Naive thymus-derived CD4-positive, alpha-beta T cell (primary cell): ENCODE measurements at regions not wholly inside any gene's neighbourhood (a gene's known extent, or its start where the extent isn't known, plus 50 kb on each side); places are given as distances from the start of the nearest gene placed in this dataset.

Experiments used
- ATAC-seq: fragments of 150-1000 bp; cut with Tn5 transposase; 2 replicates; pipeline ENCODE4 v1.10.0; 2021; ENCODE audit warnings: mild to moderate bottlenecking, moderate library complexity
- CTCF ChIA-PET: fragments of 350-600 bp; sonication (Branson Sonifier 250); formaldehyde crosslinking; loops from one replicate; lab custom pipeline; 2021; ENCODE audit warnings: antibody characterized with exemption; lab: Charles Lee
- POLR2A ChIA-PET: fragments of 350-600 bp; sonication (Branson Sonifier 250); formaldehyde crosslinking; loops from one replicate; lab custom pipeline; 2021; ENCODE audit warnings: antibody characterized with exemption, inconsistent platforms; lab: Charles Lee
- DNase-seq, 9 donors: peaks; one replicate each; pipeline versions ENCODE4 v3.0.0 to v3.0.0-alpha.2; 2020 to 2022; ENCODE audit warnings: mixed read lengths in 1 of 9
- H3K27ac ChIP-seq: one replicate; pipeline ENCODE4 v1.7.0; 2013; ENCODE audit warnings: mild to moderate bottlenecking, low read depth, low read length, moderate library complexity
- H3K27me3 ChIP-seq, 2 donors: one replicate each; pipeline ENCODE4 v1.7.0; 2013; ENCODE audit warnings: low read length in 2 of 2, mild to moderate bottlenecking in 2 of 2, moderate library complexity in 2 of 2; ENCODE audit not compliant: control insufficient read depth in 2 of 2, insufficient read depth in 2 of 2
- H3K36me3 ChIP-seq, 3 experiments: 1 replicate in 2 of 3; 2 replicates in 1 of 3; pipeline ENCODE4 v1.7.0; 2013; ENCODE audit warnings: low read length in 3 of 3, mild to moderate bottlenecking in 3 of 3, moderate library complexity in 1 of 3; ENCODE audit not compliant: insufficient read depth in 3 of 3, control insufficient read depth in 2 of 3
- H3K4me1 ChIP-seq, 2 donors: one replicate each; pipeline ENCODE4 v1.7.0; 2013; ENCODE audit warnings: low read length in 2 of 2, mild to moderate bottlenecking in 2 of 2, moderate library complexity in 1 of 2; ENCODE audit not compliant: control insufficient read depth in 2 of 2, insufficient read depth in 2 of 2
- H3K4me3 ChIP-seq: 2 replicates; pipeline ENCODE4 v1.7.0; 2013; ENCODE audit warnings: mild to moderate bottlenecking, low read length
- H3K9me3 ChIP-seq, 3 experiments: 1 replicate in 2 of 3; 2 replicates in 1 of 3; pipeline ENCODE4 v1.7.0; 2013; ENCODE audit warnings: low read length in 3 of 3; ENCODE audit not compliant: control insufficient read depth in 2 of 3
- H3K27ac Mint-ChIP-seq, 9 donors: one replicate each; pipeline ENCODE4 v1.8.0; 2020 to 2022; ENCODE audit warnings: mixed read lengths in 9 of 9, mild to moderate bottlenecking in 8 of 9, moderate library complexity in 5 of 9, inconsistent platforms in 2 of 9
- H3K27me3 Mint-ChIP-seq, 5 donors: one replicate each; pipeline ENCODE4 v1.8.0; 2021 to 2022; ENCODE audit warnings: mixed read lengths in 5 of 5, mild to moderate bottlenecking in 1 of 5
- H3K36me3 Mint-ChIP-seq, 5 donors: one replicate each; pipeline ENCODE4 v1.8.0; 2020 to 2022; ENCODE audit warnings: mixed read lengths in 5 of 5, mild to moderate bottlenecking in 3 of 5, inconsistent platforms in 1 of 5
- H3K4me1 Mint-ChIP-seq, 7 donors: one replicate each; pipeline ENCODE4 v1.8.0; 2020 to 2022; ENCODE audit warnings: mixed read lengths in 7 of 7, mild to moderate bottlenecking in 3 of 7, inconsistent platforms in 1 of 7
- H3K4me3 Mint-ChIP-seq, 10 donors: one replicate each; pipeline ENCODE4 v1.8.0; 2020 to 2022; ENCODE audit warnings: mild to moderate bottlenecking in 10 of 10, mixed read lengths in 10 of 10, moderate library complexity in 6 of 10, inconsistent platforms in 2 of 10
- H3K9me3 Mint-ChIP-seq, 11 donors: one replicate each; pipeline ENCODE4 v1.8.0; 2020 to 2022; ENCODE audit warnings: mixed read lengths in 11 of 11, mild to moderate bottlenecking in 4 of 11, inconsistent platforms in 1 of 11, moderate library complexity in 1 of 11
- intact Hi-C, 2 donors: fragments of 100-400 bp; cut with micrococcal nuclease; formaldehyde crosslinking; loops; one replicate each; pipeline ENCODE4 v1.15.1; 2023

GRCh38 chr5:162372256-162372655 lies 304.7 kb downstream of the GABRG2 start:
- no peaks in the 10 kb centered on the region for H3K27me3 Mint-ChIP-seq
- no peaks in the 10 kb centered on the region for H3K4me1 Mint-ChIP-seq
- POLR2A ChIA-PET = no interaction called here
- intact Hi-C loops = no loop called here
- Histone ChIP-seq H3K36me3 (no peaks in the 10 kb centered on the region), H3K4me3 (no peak overlapping the region), H3K9me3 (peaks cover 0 to 7% (median 0%) of the 10 kb centered on the region in 3 experiments), H3K27me3 (no peaks in the 10 kb centered on the region), H3K4me1 (no peaks in the 10 kb centered on the region), H3K27ac (no peak overlapping the region)
- ATAC-seq (no peak), DNase-seq (no peak)
- H3K36me3 Mint-ChIP-seq = no peaks in the 10 kb centered on the region
- no peak overlapping the region for H3K27ac Mint-ChIP-seq
- no peak overlapping the region for H3K4me3 Mint-ChIP-seq
- H3K9me3 Mint-ChIP-seq = peaks cover 0 to 32% (median 16%) of the 10 kb centered on the region in 11 donors
- CTCF ChIA-PET = no interaction called here

- intact Hi-C loops = no loop called here
- ChIA-PET POLR2A (no interaction called here), CTCF (no interaction called here)
- Mint-ChIP-seq H3K4me3 (no peak overlapping the region), H3K36me3 (no peaks in the 10 kb centered on the region), H3K27me3 (no peaks in the 10 kb centered on the region), H3K4me1 (no peaks in the 10 kb centered on the region), H3K27ac (no peak overlapping the region), H3K9me3 (peaks cover 0 to 21% (median 3%) of the 10 kb centered on the region in 11 donors)
- ATAC-seq (no peak), DNase-seq (no peak)
- H3K27me3 ChIP-seq = no peaks in the 10 kb centered on the region
- no peaks in the 10 kb centered on the region for H3K36me3 ChIP-seq
- no peaks in the 10 kb centered on the region for H3K4me1 ChIP-seq
- no peak overlapping the region for H3K4me3 ChIP-seq
- H3K27ac ChIP-seq = no peak overlapping the region
- H3K9me3 ChIP-seq = no peaks in the 10 kb centered on the region
Observed at GRCh38 chr5:162377895-162378294, 310.3 kb downstream of the GABRG2 start.

GRCh38 chr5:162382839-162383238 lies 315.3 kb downstream of the GABRG2 start:
- Mint-ChIP-seq H3K36me3 (no peaks in the 10 kb centered on the region), H3K4me1 (no peaks in the 10 kb centered on the region), H3K27me3 (no peaks in the 10 kb centered on the region), H3K9me3 (peaks cover 0 to 20% (median 6%) of the 10 kb centered on the region in 11 donors), H3K4me3 (no peak overlapping the region), H3K27ac (no peak overlapping the region)
- ATAC-seq (no peak), DNase-seq (no peak)
- ChIA-PET POLR2A (no interaction called here), CTCF (no interaction called here)
- Histone ChIP-seq H3K9me3 (no peaks in the 10 kb centered on the region), H3K36me3 (no peaks in the 10 kb centered on the region), H3K27me3 (no peaks in the 10 kb centered on the region), H3K4me3 (no peak overlapping the region), H3K4me1 (no peaks in the 10 kb centered on the region), H3K27ac (no peak overlapping the region)
- intact Hi-C loops = no loop called here

GRCh38 chr5:162384225-162384624 lies 316.7 kb downstream of the GABRG2 start:
- CTCF ChIA-PET = no interaction called here
- H3K27me3 Mint-ChIP-seq = no peaks in the 10 kb centered on the region
- Histone ChIP-seq H3K4me1 (no peaks in the 10 kb centered on the region), H3K4me3 (no peak overlapping the region), H3K27ac (no peak overlapping the region), H3K36me3 (no peaks in the 10 kb centered on the region), H3K27me3 (no peaks in the 10 kb centered on the region), H3K9me3 (no peaks in the 10 kb centered on the region)
- DNase-seq (no peak), ATAC-seq (no peak)
- peaks cover 0 to 20% (median 7%) of the 10 kb centered on the region in 11 donors for H3K9me3 Mint-ChIP-seq
- intact Hi-C loops = no loop called here
- H3K4me1 Mint-ChIP-seq = no peaks in the 10 kb centered on the region
- H3K36me3 Mint-ChIP-seq = no peaks in the 10 kb centered on the region
- no peak overlapping the region for H3K27ac Mint-ChIP-seq
- POLR2A ChIA-PET = no interaction called here
- H3K4me3 Mint-ChIP-seq = no peak overlapping the region

- H3K4me3 ChIP-seq = no peak overlapping the region
- CTCF ChIA-PET = no interaction called here
- H3K27ac Mint-ChIP-seq = no peak overlapping the region
- H3K4me1 Mint-ChIP-seq = no peaks in the 10 kb centered on the region
- H3K9me3 ChIP-seq = no peaks in the 10 kb centered on the region
- H3K4me3 Mint-ChIP-seq = no peak overlapping the region
- H3K27me3 ChIP-seq = no peaks in the 10 kb centered on the region
- intact Hi-C loops = no loop called here
- H3K9me3 Mint-ChIP-seq = peaks cover 4 to 30% (median 11%) of the 10 kb centered on the region in 11 donors
- no peak for ATAC-seq
- no peaks in the 10 kb centered on the region for H3K36me3 Mint-ChIP-seq
- no peaks in the 10 kb centered on the region for H3K36me3 ChIP-seq
- H3K27me3 Mint-ChIP-seq = no peaks in the 10 kb centered on the region
- no peaks in the 10 kb centered on the region for H3K4me1 ChIP-seq
- no peak overlapping the region for H3K27ac ChIP-seq
- POLR2A ChIA-PET = no interaction called here
- no peak for DNase-seq
Observed at GRCh38 chr5:162391833-162392232, 324.3 kb downstream of the GABRG2 start.

- ATAC-seq (no peak), DNase-seq (no peak)
- no peaks in the 10 kb centered on the region for H3K27me3 Mint-ChIP-seq
- no peaks in the 10 kb centered on the region for H3K4me1 Mint-ChIP-seq
- intact Hi-C loops = no loop called here
- Histone ChIP-seq H3K27ac (no peak overlapping the region), H3K9me3 (no peaks in the 10 kb centered on the region), H3K27me3 (no peaks in the 10 kb centered on the region), H3K4me3 (no peak overlapping the region), H3K4me1 (no peaks in the 10 kb centered on the region), H3K36me3 (no peaks in the 10 kb centered on the region)
- no peak overlapping the region for H3K4me3 Mint-ChIP-seq
- POLR2A ChIA-PET = no interaction called here
- CTCF ChIA-PET = no interaction called here
- peaks cover 4 to 26% (median 11%) of the 10 kb centered on the region in 11 donors for H3K9me3 Mint-ChIP-seq
- no peaks in the 10 kb centered on the region for H3K36me3 Mint-ChIP-seq
- H3K27ac Mint-ChIP-seq = no peak overlapping the region
Observed at GRCh38 chr5:162392336-162392735, 324.8 kb downstream of the GABRG2 start.

GRCh38 chr5:162393534-162393933 lies 326.0 kb downstream of the GABRG2 start:
- Histone ChIP-seq H3K36me3 (no peaks in the 10 kb centered on the region), H3K9me3 (no peaks in the 10 kb centered on the region), H3K4me3 (no peak overlapping the region), H3K27ac (no peak overlapping the region), H3K27me3 (no peaks in the 10 kb centered on the region), H3K4me1 (no peaks in the 10 kb centered on the region)
- DNase-seq = no peak
- H3K27ac Mint-ChIP-seq = no peak overlapping the region
- no peak for ATAC-seq
- H3K4me3 Mint-ChIP-seq = no peak overlapping the region
- no peaks in the 10 kb centered on the region for H3K27me3 Mint-ChIP-seq
- H3K9me3 Mint-ChIP-seq = peaks cover 3 to 30% (median 10%) of the 10 kb centered on the region in 11 donors
- CTCF ChIA-PET = no interaction called here
- H3K36me3 Mint-ChIP-seq = no peaks in the 10 kb centered on the region
- POLR2A ChIA-PET = no interaction called here
- intact Hi-C loops = no loop called here
- H3K4me1 Mint-ChIP-seq = no peaks in the 10 kb centered on the region
